Ovary (tissue), 7 donors: ENCODE measurements at regions not wholly inside any gene's neighbourhood (a gene's known extent, or its start where the extent isn't known, plus 50 kb on each side); places are given as distances from the start of the nearest gene placed in this dataset.

Source experiments
- DNase-seq, 5 donors: peaks; one replicate each; pipeline ENCODE4 v3.0.0-alpha.2; 2019 to 2020
- H3K27ac ChIP-seq, 2 donors: fragments of 200-600 bp; one replicate each; pipeline versions ENCODE4 v1.5.1 to v1.8.0; 2019 to 2022
- H3K27me3 ChIP-seq: fragments of 200-600 bp; one replicate; pipeline ENCODE4 v1.8.0; 2022
- H3K36me3 ChIP-seq: fragments of 200-600 bp; sonication (generic); one replicate; pipeline ENCODE4 v1.5.1; 2019
- H3K4me1 ChIP-seq: one replicate; pipeline ENCODE4 v1.8.1; 2013; ENCODE audit warnings: mild to moderate bottlenecking, moderate library complexity; ENCODE audit not compliant: insufficient read depth
- H3K4me3 ChIP-seq: fragments of 200-600 bp; sonication (generic); one replicate; pipeline ENCODE4 v1.5.1; 2017
- H3K9me3 ChIP-seq, 2 donors: fragments of 200-600 bp in 1 of 2; sonication (generic) in 1 of 2; one replicate each; pipeline versions ENCODE4 v1.5.1 to v1.8.1; 2013 to 2019; ENCODE audit warnings: mild to moderate bottlenecking in 1 of 2, moderate library complexity in 1 of 2
- CTCF ChIP-seq, 3 donors: fragments of 450-650 bp in 2 of 3; fragments of 200-600 bp in 1 of 3; IDR thresholded peaks; one replicate each; pipeline versions ENCODE4 v1.5.1 to v1.8.0; 2016 to 2022; ENCODE audit warnings: antibody characterized with exemption in 3 of 3, mild to moderate bottlenecking in 1 of 3
- EP300 ChIP-seq: sonication (generic); formaldehyde crosslinking; IDR thresholded peaks from one replicate; pipeline ENCODE4 v1.6.1; 2017; ENCODE audit warnings: antibody characterized with exemption
- POLR2A ChIP-seq: fragments of 450-650 bp; IDR thresholded peaks from one replicate; pipeline ENCODE4 v1.6.1; 2017; ENCODE audit warnings: antibody characterized with exemption, mild to moderate bottlenecking, moderate library complexity
- WGBS, 3 donors: extraction: QIAGEN DNeasy Blood & Tissue Kit in 1 of 3; methylation state at CpG; one replicate each; pipeline versions ENCODE4 v1.1.5 to v1.1.7; 2013 to 2017; 5-methylcytosine and 5-hydroxymethylcytosine counted together
- intact Hi-C, 4 donors: fragments of 100-400 bp; cut with DNase I; formaldehyde crosslinking; loops; one replicate each; pipeline versions ENCODE4 v1.11.0 to v1.15.1; 2022 to 2023
- donor health status: DM: no; HTN: no; CAD: no; lungs with moderate emphysema.
- donor health status: DM: no; HTN: no; CAD: no.
- donor health status: Bipolar disorder and iron deficiency.
- donor health status: DM: no; HTN: no; CAD: no.
- donor health status: DM: yes; HTN: yes; CAD: no.

GRCh38 chr10:123517901-123518300, 148.3 kb upstream of the GPR26 start:
- intact Hi-C loops: no loop called here
- H3K36me3 ChIP-seq: no peaks in the 10 kb centered on the region
- H3K27me3 ChIP-seq: no peaks in the 10 kb centered on the region
- DNase-seq: no peak
- TF ChIP-seq POLR2A (no peak), EP300 (no peak)
- 84 to 98% (median 94%) methylated on average over 4 of the region's 4 CpGs for WGBS, 3 donors
- no peak overlapping the region for H3K4me3 ChIP-seq
- no peak overlapping the region for H3K27ac ChIP-seq
- no peaks in the 10 kb centered on the region for H3K4me1 ChIP-seq
- no peaks in the 10 kb centered on the region for H3K9me3 ChIP-seq

GRCh38 chr10:123518765-123519164, 147.4 kb upstream of the GPR26 start:
- 64 to 77% (median 71%) methylated on average over 1 of the region's 1 CpG for WGBS, 3 donors
- no peak overlapping the region for H3K27ac ChIP-seq
- no peaks in the 10 kb centered on the region for H3K9me3 ChIP-seq
- no peaks in the 10 kb centered on the region for H3K4me1 ChIP-seq
- H3K36me3 ChIP-seq: no peaks in the 10 kb centered on the region
- TF ChIP-seq POLR2A (no peak), CTCF (IDR thresholded peaks at IDR 0.05) (no peak)
- no peak for DNase-seq
- intact Hi-C loops: no loop called here
- no peaks in the 10 kb centered on the region for H3K27me3 ChIP-seq
- H3K4me3 ChIP-seq: no peak overlapping the region

GRCh38 chr10:123519861-123520260, 146.3 kb upstream of the GPR26 start:
- 70 to 74% (median 71%) methylated on average over 6 of the region's 6 CpGs for WGBS, 3 donors
- Histone ChIP-seq H3K27ac (no peak overlapping the region), H3K36me3 (no peaks in the 10 kb centered on the region), H3K4me3 (no peak overlapping the region), H3K27me3 (no peaks in the 10 kb centered on the region), H3K4me1 (no peaks in the 10 kb centered on the region), H3K9me3 (no peaks in the 10 kb centered on the region)
- no peak for DNase-seq
- TF ChIP-seq POLR2A (no peak), EP300 (no peak), CTCF (IDR thresholded peaks at IDR 0.05) (no peak)
- intact Hi-C loops: no loop called here

- DNase-seq: no peak
- Histone ChIP-seq H3K4me1 (no peaks in the 10 kb centered on the region), H3K36me3 (no peaks in the 10 kb centered on the region), H3K9me3 (no peaks in the 10 kb centered on the region), H3K27me3 (no peaks in the 10 kb centered on the region), H3K27ac (no peak overlapping the region), H3K4me3 (no peak overlapping the region)
- WGBS, 3 donors: 76 to 93% (median 80%) methylated on average over 3 of the region's 3 CpGs
- TF ChIP-seq POLR2A (no peak), CTCF (IDR thresholded peaks at IDR 0.05) (no peak), EP300 (no peak)
- intact Hi-C loops: no loop called here
Measured at GRCh38 chr10:123521076-123521475, 145.1 kb upstream of the GPR26 start.

- intact Hi-C loops: no loop called here
- Histone ChIP-seq H3K4me1 (no peaks in the 10 kb centered on the region), H3K27me3 (no peaks in the 10 kb centered on the region), H3K36me3 (no peaks in the 10 kb centered on the region), H3K4me3 (no peak overlapping the region), H3K9me3 (no peaks in the 10 kb centered on the region), H3K27ac (no peak overlapping the region)
- TF ChIP-seq CTCF (IDR thresholded peaks at IDR 0.05): no peak
- TF ChIP-seq EP300: no peak
- TF ChIP-seq POLR2A: no peak
- WGBS, 3 donors: 60 to 67% (median 63%) methylated on average over 5 to 6 of the region's 6 CpGs
- DNase-seq: no peak
Measured at GRCh38 chr10:123521556-123521955, 144.6 kb upstream of the GPR26 start.
